A673 (cell line): ENCODE measurements at regions not wholly inside any gene's neighbourhood (a gene's known extent, or its start where the extent isn't known, plus 50 kb on each side); places are given as distances from the start of the nearest gene placed in this dataset.

Source experiments
- BruUV-seq: library from RNA; stranded (reverse); fragments of 400-500 nt; replicated peaks from 2 replicates; lab custom pipeline; 2021; lab: Mats Ljungman, UMichigan
- CTCF ChIA-PET: fragments of 300-600 bp; sonication (Branson Sonifier 250); formaldehyde crosslinking; loops from one replicate; lab custom pipeline; 2022; ENCODE audit warnings: antibody characterized with exemption; lab: Charles Lee
- POLR2A ChIA-PET: fragments of 300-600 bp; sonication (Branson Sonifier 250); formaldehyde crosslinking; loops from one replicate; lab custom pipeline; 2022; ENCODE audit warnings: antibody characterized with exemption; ENCODE audit not compliant: low non-redundant PET; lab: Charles Lee
- DNase-seq: peaks from one replicate; pipeline ENCODE4 v3.0.0-alpha.2; 2015; ENCODE audit warnings: low spot score
- H3K27ac ChIP-seq: fragments of 200-600 bp; sonication (generic); 2 replicates; pipeline ENCODE4 v1.5.1; 2016; ENCODE audit warnings: mixed run types, low read depth, mild to moderate bottlenecking, mixed read lengths, antibody characterized with exemption, low read length; ENCODE audit not compliant: poor library complexity, severe bottlenecking
- H3K27me3 ChIP-seq: fragments of 200-600 bp; sonication (generic); replicated peaks from 2 replicates; pipeline ENCODE4 v1.6.1; 2017; ENCODE audit warnings: mixed run types, low read depth, mild to moderate bottlenecking, mixed read lengths, antibody characterized with exemption, low read length; ENCODE audit not compliant: insufficient read depth, poor library complexity
- H3K36me3 ChIP-seq: fragments of 200-600 bp; sonication (generic); 2 replicates; pipeline ENCODE4 v1.6.1; 2016; ENCODE audit warnings: mixed run types, mild to moderate bottlenecking, mixed read lengths, antibody characterized with exemption, low read length; ENCODE audit not compliant: insufficient read depth, poor library complexity, severe bottlenecking
- H3K4me1 ChIP-seq: fragments of 200-600 bp; sonication (generic); 2 replicates; pipeline ENCODE4 v1.6.1; 2017; ENCODE audit warnings: mixed run types, mild to moderate bottlenecking, mixed read lengths, antibody characterized with exemption, low read length; ENCODE audit not compliant: insufficient read depth, poor library complexity, severe bottlenecking
- H3K4me3 ChIP-seq: fragments of 200-600 bp; sonication (generic); 2 replicates; pipeline ENCODE4 v1.5.1; 2016; ENCODE audit warnings: low read depth, mixed run types, mild to moderate bottlenecking, mixed read lengths, low read length; ENCODE audit not compliant: poor library complexity, severe bottlenecking
- H3K9me3 ChIP-seq: fragments of 200-600 bp; sonication (generic); 2 replicates; pipeline ENCODE4 v1.6.1; 2016; ENCODE audit warnings: mixed run types, low read depth, mild to moderate bottlenecking, mixed read lengths, antibody characterized with exemption, low read length; ENCODE audit not compliant: poor library complexity, severe bottlenecking
- CTCF ChIP-seq: fragments of 300-800, 200-600 bp; sonication (generic); conservative IDR thresholded peaks from 2 replicates; pipeline ENCODE4 v1.5.1; 2017; ENCODE audit warnings: low read depth, mild to moderate bottlenecking, antibody characterized with exemption, low read length, moderate library complexity, mixed read lengths
- EZH2 ChIP-seq: fragments of 200-600 bp; sonication (generic); IDR thresholded peaks from 2 replicates; pipeline ENCODE4 v1.6.1; 2017; ENCODE audit warnings: borderline replicate concordance, low read depth, mild to moderate bottlenecking, mixed read lengths, antibody characterized with exemption, low read length; ENCODE audit not compliant: poor library complexity, severe bottlenecking
- intact Hi-C: fragments of 100-400 bp; cut with micrococcal nuclease; formaldehyde crosslinking; loops from one replicate; pipeline ENCODE4 v1.10.0; 2022; ENCODE audit not compliant: unreplicated experiment

- BruUV-seq = no TSS peak
- H3K27ac ChIP-seq = no peak overlapping the region
- POLR2A ChIA-PET = no interaction called here
- no peak for DNase-seq
- CTCF ChIA-PET = no interaction called here
- no peaks in the 10 kb centered on the region for H3K36me3 ChIP-seq
- no peak for TF ChIP-seq EZH2
- TF ChIP-seq CTCF = no peak
- no peaks in the 10 kb centered on the region for H3K9me3 ChIP-seq
- H3K4me1 ChIP-seq = no peaks in the 10 kb centered on the region
- H3K27me3 ChIP-seq = no peaks in the 10 kb centered on the region
- intact Hi-C loops = no loop called here
- no peak overlapping the region for H3K4me3 ChIP-seq
Observed at GRCh38 chr10:44831581-44831980, 79.6 kb upstream of the TMEM72 start.

DNA sequence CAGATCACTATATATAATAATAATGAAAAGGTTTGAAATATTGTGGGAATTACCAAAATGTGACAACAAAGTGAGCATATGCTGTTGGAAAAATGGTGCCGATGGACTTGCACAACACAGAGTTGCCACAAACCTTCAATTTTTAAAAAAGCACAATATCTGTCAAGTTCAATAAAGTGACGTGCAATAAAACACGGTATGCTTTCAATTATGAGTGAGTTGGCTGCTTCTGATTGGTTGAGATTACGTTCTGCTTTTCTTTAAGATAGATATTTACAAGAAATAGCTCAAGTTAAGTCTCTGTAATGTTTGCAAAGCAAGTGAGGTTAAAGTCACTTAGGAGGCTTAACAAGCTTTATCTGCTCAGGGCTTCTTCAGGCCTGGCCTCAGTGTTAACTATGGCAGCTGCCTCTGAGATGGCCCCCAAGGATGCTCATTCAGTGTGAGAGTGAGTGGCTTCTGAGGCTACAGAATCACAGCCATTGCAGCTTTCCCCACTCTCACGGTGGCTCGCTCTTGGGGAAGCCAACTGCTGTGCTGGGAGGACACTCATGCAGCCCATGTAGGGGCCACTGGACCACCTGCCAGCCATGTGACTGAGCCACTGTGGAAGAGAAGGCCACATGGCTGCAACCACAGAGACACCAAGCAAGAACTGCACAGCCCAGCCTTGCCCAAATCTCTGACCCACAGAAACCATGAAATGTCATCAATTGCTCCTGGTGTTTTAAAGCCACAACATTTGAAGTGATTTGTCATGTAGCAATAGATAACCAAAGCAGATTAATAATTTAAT, 78.3 kb upstream of the TMEM72 start:
- POLR2A ChIA-PET = no interaction called here
- CTCF ChIA-PET = no interaction called here
- intact Hi-C loops = no loop called here
- Histone ChIP-seq H3K27me3 (no peaks in the 10 kb centered on the region), H3K4me3 (no peak overlapping the region), H3K4me1 (no peaks in the 10 kb centered on the region), H3K36me3 (no peaks in the 10 kb centered on the region), H3K27ac (no peak overlapping the region), H3K9me3 (no peaks in the 10 kb centered on the region)
- TF ChIP-seq CTCF = no peak
- TF ChIP-seq EZH2 = no peak
- no TSS peak for BruUV-seq
- no peak for DNase-seq

- TF ChIP-seq EZH2 (no peak), CTCF (no peak)
- Histone ChIP-seq H3K9me3 (no peaks in the 10 kb centered on the region), H3K27me3 (no peaks in the 10 kb centered on the region), H3K4me3 (no peak overlapping the region), H3K27ac (no peak overlapping the region), H3K4me1 (no peaks in the 10 kb centered on the region), H3K36me3 (no peaks in the 10 kb centered on the region)
- no TSS peak for BruUV-seq
- DNase-seq = no peak
- intact Hi-C loops = no loop called here
- POLR2A ChIA-PET = no interaction called here
- CTCF ChIA-PET = no interaction called here
Observed at GRCh38 chr10:44834131-44834530, 77.0 kb upstream of the TMEM72 start.
